Psoas muscle (tissue), 7 donors: ENCODE measurements at regions not wholly inside any gene's neighbourhood (a gene's known extent, or its start where the extent isn't known, plus 50 kb on each side); places are given as distances from the start of the nearest gene placed in this dataset.

Source experiments
- ATAC-seq, 4 donors: fragments of 200-7000 bp; cut with Tn5 transposase; one replicate each; pipeline ENCODE4 v1.9.1; 2020; ENCODE audit warnings: moderate library complexity in 3 of 4, mild to moderate bottlenecking in 2 of 4
- DNase-seq, 2 donors: peaks; one replicate each; pipeline ENCODE4 v3.0.0-alpha.2; 2020
- H3K27ac ChIP-seq: fragments of 200-600 bp; one replicate; pipeline ENCODE4 v1.8.0; 2022
- H3K27me3 ChIP-seq, 3 donors: fragments of 200-600 bp in 1 of 3; one replicate each; pipeline versions ENCODE4 v1.6.1 to v1.8.0; 2013 to 2022; ENCODE audit warnings: low read length in 2 of 3, mild to moderate bottlenecking in 2 of 3, moderate library complexity in 1 of 3; ENCODE audit not compliant: insufficient read depth in 3 of 3
- H3K36me3 ChIP-seq, 2 donors: fragments of 200-600 bp in 1 of 2; one replicate each; pipeline versions ENCODE4 v1.6.1 to v1.8.0; 2013 to 2022; ENCODE audit warnings: low read depth in 1 of 2, mild to moderate bottlenecking in 1 of 2, moderate library complexity in 1 of 2; ENCODE audit not compliant: insufficient read depth in 1 of 2
- H3K4me1 ChIP-seq: fragments of 200-600 bp; one replicate; pipeline ENCODE4 v1.8.0; 2022
- H3K4me3 ChIP-seq: fragments of 200-600 bp; one replicate; pipeline ENCODE4 v1.8.0; 2022; ENCODE audit warnings: mild to moderate bottlenecking
- H3K9me3 ChIP-seq: fragments of 200-600 bp; one replicate; pipeline ENCODE4 v1.8.0; 2022
- CTCF ChIP-seq: fragments of 200-600 bp; IDR thresholded peaks from one replicate; pipeline ENCODE4 v1.8.0; 2022; ENCODE audit warnings: antibody characterized with exemption
- WGBS, 3 donors: extraction: QIAGEN DNeasy Blood & Tissue Kit; methylation state at CpG; one replicate each; pipeline versions ENCODE4 v1.1.6 to v1.1.7; 2013; 5-methylcytosine and 5-hydroxymethylcytosine counted together
- intact Hi-C, 2 donors: fragments of 100-400 bp; cut with DNase I; formaldehyde crosslinking; loops; one replicate each; pipeline versions ENCODE4 v1.11.0 to v1.14.2; 2022
- donor health status: healthy with polysubstance abuse.
- donor health status: DM: no; HTN: no; CAD: no; lungs with moderate emphysema.
- donor health status: Bipolar disorder and iron deficiency.
- donor health status: healthy.
- donor health status: DM: yes; HTN: yes; CAD: no.
- donor health status: DM: no; HTN: no; CAD: no.
- donor health status: DM: yes; HTN: yes; CAD: no.

DNA sequence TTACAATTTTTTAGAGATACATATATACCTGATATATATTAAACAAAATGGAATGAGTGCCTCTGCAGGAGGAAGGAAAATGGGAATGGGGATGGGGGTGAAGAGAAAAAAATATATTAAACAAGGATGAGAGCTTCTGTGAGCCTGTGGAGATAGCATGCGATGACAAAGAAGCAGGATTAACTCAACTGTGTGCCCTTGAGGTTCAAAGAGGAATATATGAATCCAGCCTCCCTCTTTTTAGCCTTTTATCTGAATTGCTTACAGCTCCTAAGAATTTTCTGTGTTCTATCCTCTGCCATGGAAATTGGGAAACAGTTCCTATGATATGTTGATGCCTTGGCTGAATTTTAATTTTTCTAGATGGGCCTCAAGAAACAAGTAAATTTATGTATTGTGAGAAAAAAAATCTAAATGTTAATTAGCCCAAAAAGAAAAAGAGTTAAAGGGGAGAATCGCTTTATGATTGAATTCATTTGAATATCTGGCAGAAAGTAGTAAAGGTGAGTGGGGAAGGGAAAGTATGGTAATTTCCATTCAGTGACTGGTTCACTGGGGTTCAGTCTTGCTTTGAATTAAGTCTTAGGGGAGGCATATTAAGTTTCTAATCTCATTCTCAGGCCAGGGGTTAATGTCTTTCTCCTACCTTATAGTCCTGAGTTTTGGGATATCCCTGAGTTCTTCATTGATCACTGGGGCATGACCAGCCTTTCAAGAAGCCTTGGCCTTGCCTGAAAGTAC is 106.3 kb upstream of the HMCN1 start:
- no peak for TF ChIP-seq CTCF
- H3K4me1 ChIP-seq: no peaks in the 10 kb centered on the region
- no peaks in the 10 kb centered on the region for H3K9me3 ChIP-seq
- 91 to 95% (median 93%) methylated on average over 2 of the region's 2 CpGs for WGBS, 3 donors
- H3K36me3 ChIP-seq: no peaks in the 10 kb centered on the region
- DNase-seq (no peak), ATAC-seq (no peak)
- no peak overlapping the region for H3K4me3 ChIP-seq
- no peaks in the 10 kb centered on the region for H3K27me3 ChIP-seq
- intact Hi-C loops: no loop called here
- H3K27ac ChIP-seq: no peak overlapping the region

DNA sequence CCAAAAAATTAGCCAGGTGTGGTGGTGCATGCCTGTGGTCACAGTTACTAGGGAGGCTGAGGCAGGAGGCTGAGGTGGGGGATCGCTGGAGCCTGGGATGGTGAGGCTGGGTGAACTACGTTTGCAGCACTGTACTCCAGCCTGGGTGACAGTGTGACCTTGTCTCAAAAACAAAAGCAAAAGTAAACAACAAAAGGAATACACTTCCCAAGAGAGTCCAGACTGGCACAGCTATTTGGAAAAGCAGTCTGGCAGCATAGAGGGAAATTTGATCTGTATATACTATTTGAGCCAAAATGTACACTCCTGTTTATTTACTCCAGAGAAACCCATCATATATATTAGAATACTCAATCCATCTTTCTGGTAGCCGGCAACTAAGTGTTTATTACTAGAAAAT is 107.0 kb upstream of the HMCN1 start:
- intact Hi-C loops: no loop called here
- H3K27me3 ChIP-seq: no peaks in the 10 kb centered on the region
- DNase-seq: no peak
- H3K9me3 ChIP-seq: no peaks in the 10 kb centered on the region
- WGBS, 3 donors: 65 to 71% (median 69%) methylated on average over 3 of the region's 3 CpGs
- H3K4me3 ChIP-seq: no peak overlapping the region
- TF ChIP-seq CTCF: no peak
- no peaks in the 10 kb centered on the region for H3K36me3 ChIP-seq
- H3K4me1 ChIP-seq: no peaks in the 10 kb centered on the region
- no peak for ATAC-seq
- no peak overlapping the region for H3K27ac ChIP-seq

GRCh38 chr1:185626344-185626743 is 107.8 kb upstream of the HMCN1 start:
- DNase-seq (no peak), ATAC-seq (no peak)
- Histone ChIP-seq H3K4me3 (no peak overlapping the region), H3K36me3 (no peaks in the 10 kb centered on the region), H3K27ac (no peak overlapping the region), H3K4me1 (no peaks in the 10 kb centered on the region), H3K27me3 (no peaks in the 10 kb centered on the region), H3K9me3 (no peaks in the 10 kb centered on the region)
- no peak for TF ChIP-seq CTCF
- intact Hi-C loops: no loop called here
- WGBS, 3 donors: 85 to 89% (median 85%) methylated on average over 3 of the region's 3 CpGs

- H3K36me3 ChIP-seq: no peaks in the 10 kb centered on the region
- DNase-seq (no peak), ATAC-seq (no peak)
- H3K4me1 ChIP-seq: no peaks in the 10 kb centered on the region
- H3K9me3 ChIP-seq: no peaks in the 10 kb centered on the region
- TF ChIP-seq CTCF: no peak
- H3K4me3 ChIP-seq: no peak overlapping the region
- intact Hi-C loops: no loop called here
- no peak overlapping the region for H3K27ac ChIP-seq
- no peaks in the 10 kb centered on the region for H3K27me3 ChIP-seq
Observed at GRCh38 chr1:185610954-185611353, 123.2 kb upstream of the HMCN1 start.

- intact Hi-C loops: no loop called here
- Histone ChIP-seq H3K27me3 (no peaks in the 10 kb centered on the region), H3K36me3 (no peaks in the 10 kb centered on the region), H3K4me1 (no peaks in the 10 kb centered on the region), H3K4me3 (no peak overlapping the region), H3K27ac (no peak overlapping the region), H3K9me3 (no peaks in the 10 kb centered on the region)
- WGBS, 3 donors: 80 to 87% (median 83%) methylated on average over 5 of the region's 5 CpGs
- no peak for DNase-seq
- TF ChIP-seq CTCF: no peak
- no peak for ATAC-seq
Observed at GRCh38 chr1:185608177-185608576, 126.0 kb upstream of the HMCN1 start.
